Panc1 (cell line): ENCODE measurements at regions not wholly inside any gene's neighbourhood (a gene's known extent, or its start where the extent isn't known, plus 50 kb on each side); places are given as distances from the start of the nearest gene placed in this dataset.
A peak's percentile ranks its signal among the peaks of the same experiment; 100 is the strongest.

ENCODE experiments used
- ATAC-seq: fragments of 200-7000 bp; cut with Tn5 transposase; 2 replicates; pipeline ENCODE4 v1.9.1; 2020; ENCODE audit warnings: mild to moderate bottlenecking, moderate library complexity
- BruUV-seq: library from RNA; stranded (reverse); fragments of 400-500 nt; replicated peaks from 2 replicates; lab custom pipeline; 2021; lab: Mats Ljungman, UMichigan
- CTCF ChIA-PET: fragments of 300-600 bp; sonication (Branson Sonifier 250); formaldehyde crosslinking; loops from one replicate; lab custom pipeline; 2022; ENCODE audit warnings: antibody characterized with exemption; lab: Charles Lee
- POLR2A ChIA-PET: fragments of 300-600 bp; sonication (Branson Sonifier 250); formaldehyde crosslinking; loops from one replicate; lab custom pipeline; 2022; ENCODE audit warnings: antibody characterized with exemption; lab: Charles Lee
- DNase-seq: peaks from one replicate; pipeline ENCODE4 v3.0.0-alpha.2; 2010; ENCODE audit warnings: low read depth, low spot score
- H3K27ac ChIP-seq: 2 replicates; pipeline ENCODE4 v1.5.1; 2011; ENCODE audit warnings: mild to moderate bottlenecking, low read length, inconsistent platforms
- H3K27me3 ChIP-seq: fragments of 200-500 bp; sonication (Bioruptor generic); 2 replicates; pipeline ENCODE4 v1.6.0; 2014; ENCODE audit warnings: low read length, inconsistent platforms; ENCODE audit not compliant: control insufficient read depth, insufficient read depth
- H3K36me3 ChIP-seq: fragments of 200-500 bp; sonication (Bioruptor generic); 2 replicates; pipeline ENCODE4 v1.5.1; 2014; ENCODE audit warnings: inconsistent platforms, mild to moderate bottlenecking, low read length, moderate library complexity; ENCODE audit not compliant: control insufficient read depth, insufficient read depth
- H3K4me1 ChIP-seq: 2 replicates; pipeline ENCODE4 v1.5.1; 2011; ENCODE audit warnings: inconsistent platforms, mild to moderate bottlenecking, low read length, moderate library complexity; ENCODE audit not compliant: control insufficient read depth, insufficient read depth
- H3K4me3 ChIP-seq, 2 experiments: 2 replicates each; pipeline ENCODE4 v1.5.1; 2011 to 2012; ENCODE audit warnings: low read depth in 2 of 2, low read length in 2 of 2, mild to moderate bottlenecking in 2 of 2, inconsistent platforms in 1 of 2, moderate library complexity in 1 of 2
- H3K9me3 ChIP-seq: fragments of 200-500 bp; sonication (Bioruptor generic); 2 replicates; pipeline ENCODE4 v1.5.1; 2014; ENCODE audit warnings: low read depth, mild to moderate bottlenecking, inconsistent platforms, low read length, moderate library complexity; ENCODE audit not compliant: control insufficient read depth, insufficient read depth
- CTCF ChIP-seq: fragments of 450-650 bp; IDR thresholded peaks from 2 replicates; pipeline ENCODE4 v1.5.1; 2017; ENCODE audit warnings: mild to moderate bottlenecking
- POLR2AphosphoS5 ChIP-seq: IDR thresholded peaks from 2 replicates; pipeline ENCODE4 v1.6.1; 2012; ENCODE audit warnings: mild to moderate bottlenecking, low read depth, low read length, moderate library complexity
- REST ChIP-seq, 2 experiments: IDR thresholded peaks; 2 replicates each; pipeline ENCODE4 v1.6.1; 2011 to 2012; ENCODE audit warnings: low read depth in 2 of 2, control low read depth in 1 of 2, low read length in 1 of 2, mild to moderate bottlenecking in 1 of 2, moderate library complexity in 1 of 2; ENCODE audit not compliant: insufficient read depth in 1 of 2
- SIN3A ChIP-seq: IDR thresholded peaks from 2 replicates; pipeline ENCODE4 v1.6.1; 2012; ENCODE audit warnings: low read depth, mild to moderate bottlenecking, low read length, moderate library complexity, borderline replicate concordance; ENCODE audit not compliant: insufficient read depth
- TCF7L2 ChIP-seq: IDR thresholded peaks from 2 replicates; pipeline ENCODE4 v1.6.1; 2011; ENCODE audit warnings: mild to moderate bottlenecking, low read depth, low read length, inconsistent platforms
- in situ Hi-C: cut with HindIII; loops from 2 replicates; pipeline ENCODE4 v1.10.0; 2016; ENCODE audit warnings: low sequenced_read_pairs, low pct_unique_long_range_greater_than_20kb
- intact Hi-C: fragments of 100-400 bp; cut with micrococcal nuclease; formaldehyde crosslinking; loops from one replicate; pipeline ENCODE4 v1.10.0; 2022; ENCODE audit not compliant: unreplicated experiment

DNA sequence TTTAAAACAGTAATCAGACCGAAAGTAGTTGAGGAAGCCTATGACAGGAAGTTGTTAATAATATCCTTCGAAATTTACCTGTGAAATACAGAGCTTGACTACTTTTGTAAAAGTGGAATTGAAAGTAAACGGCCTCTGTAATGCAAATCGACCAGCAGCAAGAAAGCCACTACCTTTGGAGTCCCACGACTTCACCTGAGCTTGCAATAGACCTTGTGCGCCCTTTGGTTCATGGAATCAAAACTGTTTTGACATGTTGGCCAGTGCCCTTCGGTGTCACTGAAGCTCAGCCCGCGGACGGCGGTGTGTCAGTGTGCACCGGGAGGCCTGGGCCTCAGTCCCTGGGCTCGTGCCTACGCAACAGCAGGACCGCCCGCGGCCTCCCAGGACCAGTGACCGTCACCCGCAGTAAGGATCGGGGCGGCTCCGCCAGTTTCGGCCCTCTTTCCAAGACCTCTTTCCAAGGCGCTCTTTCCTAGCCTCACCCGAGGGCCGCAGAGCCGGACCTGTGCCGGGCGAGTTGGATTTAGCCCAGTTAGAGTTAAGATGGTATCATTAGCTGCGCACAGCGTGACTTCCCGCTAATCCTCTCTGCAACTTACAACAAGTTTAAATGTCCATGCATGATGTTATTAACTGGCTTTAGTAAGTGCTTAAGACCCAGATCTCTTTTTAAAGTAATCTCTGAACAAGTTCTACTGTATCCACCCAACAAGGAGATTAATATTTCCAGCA, 223.3 kb downstream of the MEF2C start:
- CTCF ChIA-PET: no interaction called here
- no peaks in the 10 kb centered on the region for H3K27me3 ChIP-seq

DNA sequence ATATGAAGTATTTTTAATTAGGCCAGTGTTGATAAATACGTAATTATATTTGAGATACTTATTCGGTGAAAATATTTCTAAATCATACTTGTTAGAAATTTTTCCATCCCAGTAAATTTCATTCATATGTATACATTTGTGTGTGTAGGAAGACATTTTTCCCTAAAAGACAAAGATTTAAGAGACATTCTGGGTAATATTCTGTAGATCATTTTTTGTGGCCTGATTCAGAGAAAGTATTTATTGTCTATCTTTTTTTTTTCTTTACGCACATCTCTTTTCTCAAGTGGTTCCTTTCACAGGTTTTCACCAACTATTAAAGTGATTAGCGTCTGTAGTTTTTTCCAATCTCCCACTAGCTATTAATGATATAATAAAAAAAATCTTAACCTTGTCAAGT, 224.1 kb downstream of the MEF2C start:
- no peak for TF ChIP-seq REST (IDR thresholded peaks at IDR 0.05; ENCODE audit: insufficient read depth in 1 of 2, low read depth in 2 of 2, low read length in 1 of 2)
- no peak for TF ChIP-seq SIN3A
- TF ChIP-seq TCF7L2: no peak
- no peak for TF ChIP-seq POLR2AphosphoS5
- no peak for TF ChIP-seq CTCF
- Histone ChIP-seq H3K36me3 (no peaks in the 10 kb centered on the region), H3K4me1 (peaks cover 20% of the 10 kb centered on the region; the same call in 1 of the 2 replicates), H3K27ac (no peak overlapping the region), H3K9me3 (no peaks in the 10 kb centered on the region), H3K4me3 (no peak overlapping the region), H3K27me3 (no peaks in the 10 kb centered on the region)
- BruUV-seq: no TSS peak
- no peak for DNase-seq
- in situ Hi-C loops: no loop called here
- POLR2A ChIA-PET: no interaction called here
- no peak for ATAC-seq
- intact Hi-C loops: no loop called here
- CTCF ChIA-PET: no interaction called here

More for the DNA sequence above, 223.3 kb downstream of the MEF2C start:
- no peaks in the 10 kb centered on the region for H3K9me3 ChIP-seq
- intact Hi-C loops: no loop called here
- ATAC-seq (no peak), DNase-seq (no peak)
- peak overlapping the region; percentile 72 for H3K27ac ChIP-seq
- H3K36me3 ChIP-seq: no peaks in the 10 kb centered on the region
- POLR2A ChIA-PET: interaction anchor here (0.6 to 1.4 kb wide), 3 partner anchors 16 to 643 kb away, joined by 3 to 6 read pairs (median 5); no protein-coding TSS in a partner anchor
- TF ChIP-seq POLR2AphosphoS5 (no peak), REST (IDR thresholded peaks at IDR 0.05; ENCODE audit: insufficient read depth in 1 of 2, low read depth in 2 of 2, low read length in 1 of 2) (no peak), SIN3A (no peak), TCF7L2 (no peak), CTCF (no peak)
- no TSS peak for BruUV-seq
- in situ Hi-C loops: no loop called here
- H3K4me1 ChIP-seq: peaks cover 27% of the 10 kb centered on the region; the same call in 1 of the 2 replicates
- no peak overlapping the region for H3K4me3 ChIP-seq
